DMS53 (cell line): ENCODE measurements at regions not wholly inside any gene's neighbourhood (a gene's known extent, or its start where the extent isn't known, plus 50 kb on each side); places are given as distances from the start of the nearest gene placed in this dataset.
A peak's percentile ranks its signal among the peaks of the same experiment; 100 is the strongest.

Source experiments
- DNase-seq: peaks from one replicate; lab custom pipeline; 2025; lab: John Stamatoyannopoulos, UW

DNA sequence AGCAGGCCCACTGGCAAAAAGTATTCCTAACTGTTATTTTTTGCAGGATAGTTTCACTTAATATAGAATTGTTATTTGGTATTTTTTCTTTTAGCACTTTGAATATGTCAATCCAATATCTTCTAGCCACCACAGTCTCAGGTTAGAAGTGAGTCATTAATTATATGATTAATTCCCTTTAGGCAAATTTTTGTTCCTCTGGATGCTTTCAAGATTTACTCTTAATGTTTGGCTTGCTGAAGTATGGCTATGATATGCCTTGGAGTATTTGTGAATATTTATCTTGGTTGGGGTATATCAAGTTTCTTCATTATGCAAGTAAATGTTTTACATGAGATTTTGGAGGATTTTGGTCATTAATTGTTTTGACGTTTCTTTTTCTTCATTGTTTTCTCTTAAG is 152.1 kb upstream of the ALCAM start:
- DNase-seq: no peak

DNA sequence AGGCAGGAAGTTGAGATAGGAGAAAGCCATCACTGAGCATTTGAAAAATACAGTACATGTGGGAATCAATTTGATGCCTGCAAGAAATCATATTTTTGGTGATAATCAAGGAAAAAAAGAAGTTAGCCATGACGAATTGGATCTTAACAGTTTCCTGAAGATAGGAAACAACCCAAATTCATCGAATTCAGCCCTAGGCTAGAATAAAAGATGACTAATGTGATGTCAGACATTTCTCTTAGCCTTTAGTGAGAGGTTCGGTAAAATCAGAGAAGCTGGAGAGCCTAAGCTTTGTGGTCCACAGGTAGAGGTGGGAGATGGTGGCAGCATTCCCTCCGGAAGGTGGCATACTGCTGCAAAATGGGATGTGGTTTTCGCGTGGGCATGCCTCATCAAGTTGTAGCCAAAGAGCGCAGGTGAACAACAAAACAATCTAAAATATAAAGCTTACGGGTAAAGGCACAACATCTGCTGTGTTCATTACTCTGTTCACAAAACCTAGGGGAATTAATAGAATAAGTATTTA is 144.1 kb upstream of the ALCAM start:
- no peak for DNase-seq

DNA sequence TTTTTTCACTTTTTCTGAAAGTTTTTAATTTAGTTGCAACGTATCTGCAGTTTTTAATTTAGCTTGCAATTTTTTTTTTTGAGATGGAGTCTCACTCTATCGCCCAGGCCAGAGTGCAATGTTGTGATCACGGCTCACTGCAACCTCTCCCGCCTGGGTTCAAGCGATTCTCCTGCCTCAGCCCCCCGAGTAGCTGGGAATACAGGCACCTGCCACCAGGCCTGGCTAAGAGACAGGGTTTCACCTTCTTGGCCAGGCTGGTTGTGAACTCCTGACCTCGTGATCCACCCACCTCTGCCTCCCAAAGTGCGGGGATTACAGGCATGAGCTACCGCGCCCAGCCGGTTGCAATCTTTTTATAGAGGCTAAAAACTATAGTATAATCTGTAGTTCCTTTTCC is 142.9 kb upstream of the ALCAM start:
- DNase-seq: no peak

DNA sequence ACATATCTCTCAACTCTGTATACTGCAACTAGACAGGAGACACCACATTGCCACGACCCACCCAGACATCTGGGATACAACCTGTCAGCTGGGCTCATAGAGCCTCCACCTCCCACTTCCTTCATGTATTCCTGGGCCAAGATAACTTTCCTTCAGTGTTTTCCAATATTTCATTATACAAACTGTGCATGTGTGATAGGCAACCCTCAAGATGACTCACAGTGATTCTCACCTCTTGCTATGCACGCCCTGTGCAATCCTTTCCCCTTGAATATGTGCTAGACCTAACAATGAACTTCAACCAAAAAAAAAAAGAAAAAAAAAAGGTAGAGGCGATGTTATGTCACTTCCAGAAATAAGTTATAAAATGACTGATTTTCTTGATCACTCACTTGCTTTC is 138.0 kb upstream of the ALCAM start:
- no peak for DNase-seq

DNA sequence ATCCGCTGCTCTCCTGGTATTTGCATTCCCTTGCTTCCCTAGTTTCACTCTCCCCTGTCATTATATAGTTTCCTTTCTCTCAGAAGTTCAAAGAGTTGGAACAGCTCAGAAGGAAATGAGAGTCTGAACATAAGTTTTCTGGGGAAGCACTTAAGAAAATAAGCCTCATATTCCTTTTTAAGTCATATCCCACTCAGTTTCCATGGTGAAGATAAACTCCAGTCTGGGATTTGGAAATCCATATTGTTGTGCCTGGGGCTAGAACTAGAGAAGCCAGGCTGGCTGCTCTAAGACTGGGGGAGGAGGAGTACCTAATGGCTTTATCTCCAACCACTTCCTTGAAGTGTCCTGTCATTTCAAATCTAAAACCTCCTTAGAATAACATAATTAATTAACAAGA is 134.2 kb upstream of the ALCAM start:
- no peak for DNase-seq

DNA sequence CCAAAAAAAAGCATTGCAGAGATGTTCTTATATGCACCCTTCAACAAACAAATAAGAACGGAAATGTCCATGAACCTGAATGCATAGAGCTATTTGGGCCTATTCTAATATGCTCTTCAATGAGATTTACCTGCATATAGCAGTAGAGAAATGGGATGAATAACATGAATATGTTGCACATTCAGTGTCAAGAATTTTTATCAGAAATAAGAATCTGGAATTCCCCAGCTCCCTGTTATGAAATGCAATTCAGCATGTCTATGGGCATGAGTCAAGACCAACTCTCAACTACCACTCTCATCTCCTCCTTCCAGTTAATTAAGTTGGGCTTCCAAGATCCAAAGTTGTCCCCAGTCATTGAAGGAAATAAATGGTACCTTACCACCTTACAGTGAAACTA is 133.7 kb upstream of the ALCAM start:
- no peak for DNase-seq

DNA sequence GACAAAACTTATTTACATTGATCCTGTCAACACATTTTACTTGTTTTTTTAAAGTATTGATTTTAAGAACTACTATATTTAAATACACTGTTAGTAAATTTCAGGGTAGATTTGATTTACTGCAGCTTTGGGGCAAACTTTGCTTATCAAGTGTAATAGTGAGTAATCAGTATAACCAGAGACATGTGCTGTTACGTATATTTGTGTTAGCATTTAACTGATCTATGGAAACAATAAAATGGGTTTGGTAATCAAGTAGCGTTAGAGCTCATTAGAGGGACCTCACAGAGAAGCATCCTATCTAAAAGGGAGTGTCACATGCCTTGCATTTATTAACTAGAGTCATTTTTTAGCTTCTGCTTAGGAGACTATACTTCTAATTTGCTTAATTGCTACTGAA is 131.5 kb upstream of the ALCAM start:
- no peak for DNase-seq

DNA sequence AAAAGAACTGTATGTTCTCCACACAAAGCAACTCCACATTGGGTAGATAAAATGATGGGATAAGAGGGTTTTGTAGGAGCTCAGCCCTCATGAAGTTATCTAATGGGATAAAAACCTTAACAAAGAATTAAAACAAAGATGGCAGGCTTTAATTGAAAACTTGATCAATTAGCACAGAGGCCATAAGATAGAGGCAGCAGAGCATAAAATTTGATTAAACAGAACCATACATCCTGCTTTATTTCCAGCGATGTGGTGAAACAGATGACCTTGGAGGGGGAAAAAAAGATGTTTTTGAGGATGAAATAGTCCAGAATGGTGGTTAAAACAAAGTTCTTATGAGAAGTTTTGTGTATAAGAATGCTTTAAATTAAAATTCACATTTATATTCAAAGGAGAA is 130.9 kb upstream of the ALCAM start:
- DNase-seq: no peak

DNA sequence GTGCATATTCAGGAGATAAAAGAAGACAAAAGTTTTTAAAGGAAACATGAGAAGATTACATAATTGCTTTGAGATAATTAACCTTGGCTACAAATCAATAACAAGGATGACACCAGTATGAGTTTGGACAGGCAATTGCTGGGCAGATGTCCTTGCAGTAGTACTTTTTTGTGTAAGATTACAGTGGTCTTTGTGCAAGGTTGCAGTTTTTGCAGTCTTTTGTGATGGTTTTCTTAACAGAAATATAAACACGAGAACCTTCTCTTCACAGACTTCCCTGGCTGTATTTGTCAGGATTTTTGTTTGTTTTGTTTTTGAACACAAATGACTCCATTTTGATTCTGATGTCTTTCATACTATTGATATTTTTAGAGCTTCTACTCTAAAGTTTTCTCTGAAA is 128.3 kb upstream of the ALCAM start:
- DNase-seq: no peak

DNA sequence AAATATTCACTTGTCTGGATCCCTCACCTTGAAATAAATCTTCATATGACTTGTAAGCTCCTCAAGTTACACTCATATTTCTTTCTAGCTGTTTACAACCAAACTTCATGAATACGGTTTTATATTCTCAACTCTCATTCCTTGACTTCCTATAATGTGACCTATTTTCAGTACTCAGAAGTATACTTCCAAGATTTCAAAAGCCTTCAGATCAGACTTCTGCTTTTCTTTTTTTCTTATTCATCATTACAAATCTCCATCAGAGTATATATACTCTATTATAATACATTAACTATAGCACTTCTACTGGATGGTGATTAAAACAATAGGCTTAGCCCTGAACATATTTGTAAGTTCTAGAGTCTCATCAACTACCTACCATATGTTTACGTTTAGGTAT is 123.6 kb upstream of the ALCAM start:
- no peak for DNase-seq

DNA sequence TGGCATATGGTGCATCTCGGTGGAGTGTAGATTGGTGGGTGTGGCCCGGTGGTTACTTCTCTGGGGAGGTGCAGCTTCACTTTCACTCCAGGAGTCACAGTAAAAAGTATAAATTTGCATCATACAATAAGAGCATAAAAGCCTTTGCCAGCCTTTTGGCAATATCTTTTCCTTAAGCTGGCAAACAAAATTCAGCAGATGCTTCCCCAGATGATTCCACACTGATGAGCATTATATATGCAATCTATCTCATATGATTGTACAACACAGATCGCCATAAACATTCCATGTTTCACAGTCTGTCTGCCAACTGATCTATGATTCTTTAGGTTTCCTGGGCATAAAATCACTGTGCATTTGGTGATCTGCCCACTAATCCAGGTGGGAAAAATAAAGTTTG is 120.2 kb upstream of the ALCAM start:
- DNase-seq: no peak

DNA sequence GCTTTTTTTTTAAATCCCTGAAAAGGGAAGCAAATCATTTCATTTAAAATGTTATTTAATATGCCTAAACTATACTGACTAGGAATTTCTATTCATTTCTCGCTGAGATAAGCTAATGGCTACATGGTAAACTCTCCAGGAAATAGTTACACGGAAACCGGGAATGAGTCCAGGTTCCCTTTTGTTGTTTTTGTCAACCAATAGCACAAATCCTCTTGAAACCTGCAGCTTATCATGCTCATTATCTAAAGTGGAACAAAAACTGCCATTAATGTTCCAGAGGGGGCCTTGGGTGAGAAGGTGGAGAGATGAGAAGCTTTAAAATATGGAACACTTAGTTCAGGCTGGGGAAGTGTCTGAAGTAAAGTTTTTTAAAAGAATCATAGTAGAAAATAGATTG is 113.5 kb upstream of the ALCAM start:
- DNase-seq: peak; percentile 5

DNA sequence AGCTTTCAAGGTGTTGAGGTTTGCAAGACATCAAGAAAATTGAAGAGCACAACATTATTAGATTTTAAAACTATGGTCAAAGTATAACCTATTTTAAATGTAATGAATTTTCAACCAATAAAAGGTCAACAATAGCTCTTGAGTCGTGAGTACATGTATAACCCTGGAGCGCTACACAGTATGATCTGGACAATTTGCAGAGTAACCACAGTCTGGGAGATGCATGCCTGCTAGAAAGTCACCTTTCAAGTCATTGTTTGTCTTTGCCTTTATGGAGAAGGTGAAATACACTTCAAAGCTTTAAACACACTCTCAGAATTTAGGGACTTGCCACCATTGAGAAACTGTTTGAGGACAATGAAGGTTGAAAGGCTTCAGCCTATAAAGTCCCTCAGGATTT is 112.6 kb upstream of the ALCAM start:
- DNase-seq: no peak

DNA sequence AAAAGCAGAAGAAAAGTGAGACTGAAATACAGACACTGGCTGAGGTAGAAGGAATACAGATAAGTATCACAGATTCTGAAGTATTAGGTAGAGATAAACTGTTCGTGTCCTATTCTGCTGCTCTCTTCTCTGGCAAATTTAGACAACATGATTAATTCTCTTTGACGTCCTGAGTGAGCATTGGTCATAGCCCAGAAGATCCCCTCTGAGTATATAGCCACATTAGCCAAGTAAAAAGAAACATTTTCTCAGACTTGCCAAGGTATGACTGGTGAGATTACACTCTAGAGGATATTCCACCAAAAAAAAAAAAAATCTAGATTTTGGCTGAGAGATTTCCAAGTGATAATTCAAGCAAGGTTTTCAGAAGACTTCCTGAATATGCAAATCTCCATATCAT is 111.4 kb upstream of the ALCAM start:
- DNase-seq: no peak

DNA sequence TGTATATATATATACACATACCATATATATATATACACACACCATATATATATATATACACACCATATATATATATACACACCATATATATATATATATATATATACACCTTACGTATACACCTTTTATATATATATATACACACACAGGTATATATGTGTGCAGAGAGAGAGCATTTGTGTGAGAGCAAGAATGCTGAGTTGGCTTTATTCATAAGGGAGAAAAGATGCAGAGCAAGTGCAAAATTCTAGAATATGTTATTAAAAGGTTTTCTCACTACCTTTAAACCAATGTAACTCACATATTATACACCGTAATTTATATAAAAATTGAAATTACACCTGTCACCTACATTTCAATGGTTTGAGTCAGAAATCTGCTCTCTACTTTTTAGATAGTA is 107.2 kb upstream of the ALCAM start:
- no peak for DNase-seq

DNA sequence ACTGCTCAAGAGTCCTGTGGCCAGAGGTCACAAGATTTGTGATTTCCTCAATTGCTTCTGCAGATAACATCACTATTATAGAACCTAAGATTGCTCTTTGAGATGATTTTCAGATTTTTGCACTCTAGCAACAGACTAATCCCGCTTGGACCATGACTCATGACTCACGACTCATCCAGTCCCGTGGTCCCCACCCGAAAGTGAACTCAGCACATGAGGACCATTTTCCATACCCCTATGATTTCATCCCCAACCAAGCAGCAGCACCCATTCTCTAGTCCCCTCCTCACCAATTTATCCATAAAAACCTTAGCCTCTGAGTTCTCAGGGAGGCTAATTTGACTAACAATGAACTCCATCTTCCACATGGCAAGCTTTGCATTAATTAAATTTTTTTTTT is 106.3 kb upstream of the ALCAM start:
- no peak for DNase-seq

DNA sequence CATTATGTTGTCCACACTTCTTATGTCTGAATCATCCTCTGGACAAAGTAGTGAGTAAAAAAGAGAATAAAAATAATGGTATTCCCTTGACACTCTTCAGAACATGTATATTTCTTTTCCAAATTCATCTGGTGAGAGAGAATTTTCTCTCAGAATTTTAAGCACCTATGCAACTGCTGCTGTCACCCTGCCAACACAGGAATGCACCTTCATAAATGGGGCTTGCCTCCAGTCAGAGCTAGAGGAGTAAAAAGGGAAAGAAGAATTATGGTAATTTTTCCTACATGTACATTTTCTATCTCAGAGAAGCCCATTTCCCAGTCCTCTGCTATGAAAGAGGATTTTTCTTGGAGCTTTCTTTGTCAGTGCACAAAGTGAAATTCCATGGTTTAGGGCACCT is 92.2 kb upstream of the ALCAM start:
- no peak for DNase-seq

DNA sequence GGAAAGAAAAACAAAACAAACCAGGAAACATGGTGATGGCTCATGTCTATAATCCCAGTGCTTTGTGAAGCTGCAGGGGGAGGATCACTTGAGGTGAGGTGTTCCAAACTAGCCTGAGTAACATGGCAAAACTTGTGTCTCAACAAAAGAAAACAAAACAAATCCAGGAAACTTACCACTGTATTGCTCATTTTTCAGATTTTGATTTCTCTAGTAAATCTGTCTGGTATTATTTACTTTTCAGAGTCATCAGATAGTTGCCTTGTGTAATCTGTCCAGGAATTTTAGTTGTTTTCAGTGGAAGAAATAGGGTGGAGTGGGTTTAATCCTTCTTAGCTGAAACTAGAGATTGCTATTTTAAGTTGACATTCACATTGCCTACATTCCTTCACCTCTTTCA is 91.8 kb upstream of the ALCAM start:
- DNase-seq: no peak

DNA sequence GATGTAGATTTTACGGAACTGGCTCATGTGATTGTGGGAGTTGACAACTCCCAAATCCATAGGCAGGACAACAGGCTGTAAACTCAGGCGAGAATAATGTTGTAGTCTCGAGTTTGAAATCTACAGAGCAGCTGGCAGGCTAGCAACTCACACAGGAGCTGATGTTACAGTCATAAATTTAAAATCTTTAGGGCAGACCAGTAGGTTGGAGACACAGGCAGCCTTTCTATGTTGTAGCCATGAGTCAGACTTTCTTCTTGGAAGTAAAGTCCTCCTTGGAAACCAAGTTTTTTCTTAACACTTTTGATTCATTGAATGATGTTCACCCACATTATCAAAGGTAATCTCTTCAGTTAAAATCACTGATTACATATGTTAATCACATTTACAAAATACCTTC is 89.1 kb upstream of the ALCAM start:
- no peak for DNase-seq

DNA sequence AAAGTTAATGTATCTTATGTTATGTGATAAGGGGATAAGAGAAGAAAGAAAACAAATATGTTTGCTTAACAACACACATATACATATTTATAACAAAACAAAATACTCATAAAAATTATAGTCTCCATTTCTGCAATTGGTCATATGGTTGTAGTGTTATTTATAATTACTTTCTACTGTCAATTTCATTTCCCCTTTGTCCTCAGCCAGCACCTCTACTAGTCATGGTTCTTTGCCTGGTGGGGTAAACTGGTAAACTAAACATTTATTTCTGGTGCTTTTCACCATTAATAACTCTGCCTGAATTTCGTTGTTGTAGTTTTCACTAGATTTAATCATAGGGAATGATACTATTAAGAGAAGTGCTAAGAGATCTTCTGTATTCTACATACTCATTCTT is 88.0 kb upstream of the ALCAM start:
- no peak for DNase-seq

DNA sequence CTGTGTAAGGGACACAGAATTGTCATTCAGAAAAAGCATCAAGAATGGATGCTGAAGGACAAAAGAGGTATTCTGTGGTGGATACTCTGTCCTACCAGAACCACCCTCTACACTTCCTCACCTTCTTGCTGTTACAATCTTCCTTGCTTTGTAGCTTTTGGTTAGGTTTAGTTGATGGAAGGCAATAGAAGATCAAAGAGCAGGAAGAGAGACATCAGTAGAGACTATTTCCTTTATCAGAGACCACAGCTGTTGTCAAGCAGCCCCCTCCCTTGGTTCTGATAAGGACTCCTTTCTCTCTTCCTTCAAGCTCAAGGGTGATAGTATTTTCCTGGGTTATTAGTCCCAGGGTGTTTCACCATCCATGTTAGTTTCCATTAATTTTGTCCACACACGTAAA is 84.7 kb upstream of the ALCAM start:
- no peak for DNase-seq

DNA sequence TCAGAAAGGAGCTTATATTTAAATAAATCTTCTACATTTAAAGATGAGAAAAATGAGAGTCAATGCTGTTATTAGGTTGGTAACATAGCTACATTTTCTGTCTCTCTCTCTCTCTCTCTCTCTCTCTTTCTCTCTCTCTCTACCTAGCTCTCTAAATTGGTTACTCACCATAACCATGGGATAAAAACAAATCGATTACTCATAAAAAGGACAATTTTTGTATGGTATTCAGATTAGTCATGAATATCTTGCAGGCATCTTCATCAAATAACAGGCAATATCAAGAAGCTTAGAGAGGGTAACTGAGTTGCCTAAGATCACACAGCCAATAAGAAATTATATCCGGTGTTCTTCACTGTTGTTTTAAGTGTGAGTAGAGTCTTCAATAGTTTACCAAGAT is 81.8 kb upstream of the ALCAM start:
- DNase-seq: no peak

DNA sequence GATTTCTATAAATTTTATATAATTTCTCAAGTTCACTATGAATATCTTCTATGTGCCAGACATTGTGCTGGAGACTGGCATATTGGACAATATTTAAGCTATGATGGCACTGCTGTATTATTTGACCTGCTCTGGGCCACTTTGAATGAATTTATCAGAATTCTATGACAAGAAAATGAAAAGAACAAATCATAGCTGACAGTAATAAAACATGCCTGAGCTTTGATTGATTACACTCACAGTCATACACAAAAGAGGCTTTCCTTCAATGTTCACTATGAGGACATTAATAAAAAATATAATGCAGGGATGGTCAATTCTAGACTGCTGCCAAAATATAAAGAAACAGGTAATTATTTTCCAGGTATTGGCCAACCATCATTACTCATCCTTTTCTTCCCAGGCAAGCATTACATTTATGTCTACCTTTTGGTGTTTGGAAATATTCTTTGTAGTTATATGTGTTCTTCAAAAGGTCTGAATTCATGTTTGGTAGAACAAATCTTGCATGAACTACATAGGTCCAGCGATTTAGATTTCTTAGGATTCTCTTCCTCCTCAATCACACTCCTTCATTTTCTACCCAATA is 81.0 kb upstream of the ALCAM start:
- DNase-seq: no peak

DNA sequence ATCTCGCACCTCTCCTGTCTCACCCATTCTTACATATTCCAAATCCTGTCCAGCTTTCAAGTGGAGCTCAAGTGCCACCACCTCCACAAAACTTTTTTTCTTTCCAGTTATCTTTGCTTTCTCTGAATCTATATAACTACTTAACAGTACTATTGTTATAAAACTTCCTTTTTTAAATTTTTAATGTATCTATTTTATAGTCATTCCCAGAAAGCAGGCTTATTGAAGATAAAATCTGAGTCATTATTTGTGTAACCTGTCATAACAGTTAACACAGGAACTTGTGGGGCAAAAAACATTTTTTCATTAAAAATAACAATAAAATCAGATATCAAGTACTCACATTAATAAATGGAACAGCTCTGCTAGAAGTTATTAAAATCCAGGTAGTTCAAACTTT is 73.3 kb upstream of the ALCAM start:
- DNase-seq: no peak
